OCI-LY7 (cell line): ENCODE measurements at regions not wholly inside any gene's neighbourhood (a gene's known extent, or its start where the extent isn't known, plus 50 kb on each side); places are given as distances from the start of the nearest gene placed in this dataset.

Source experiments
- CTCF ChIP-seq: fragments of 200-600 bp; sonication (generic); conservative IDR thresholded peaks from 2 replicates; pipeline ENCODE4 v1.5.1; 2014; ENCODE audit warnings: mild to moderate bottlenecking, antibody characterized with exemption, low read length, moderate library complexity, mixed read lengths
- EZH2phosphoT487 ChIP-seq: fragments of 200-600 bp; sonication (generic); IDR thresholded peaks from 2 replicates; pipeline ENCODE4 v1.6.1; 2018; ENCODE audit warnings: low read depth, borderline replicate concordance, mild to moderate bottlenecking, mixed run types, antibody characterized with exemption, low read length, moderate library complexity, mixed read lengths

GRCh38 chr2:7609556-7609955 is 692.3 kb downstream of the RNF144A start:
- TF ChIP-seq CTCF: 0 out of 2 replicates have a peak, but pooled peaks have one; percentile 31
- no peak for TF ChIP-seq EZH2phosphoT487
